AG04450 (cell line): ENCODE measurements at regions not wholly inside any gene's neighbourhood (a gene's known extent, or its start where the extent isn't known, plus 50 kb on each side); places are given as distances from the start of the nearest gene placed in this dataset.
A peak's percentile ranks its signal among the peaks of the same experiment; 100 is the strongest.

ENCODE experiments used
- CTCF ChIA-PET: fragments of 300-600, 350-600 bp; formaldehyde crosslinking; extraction: SDS; loops from one replicate; lab custom pipeline; 2022; ENCODE audit warnings: antibody characterized with exemption, inconsistent platforms; lab: Charles Lee
- POLR2A ChIA-PET: fragments of 350-600 bp; formaldehyde crosslinking; extraction: SDS; loops from one replicate; lab custom pipeline; 2021; ENCODE audit warnings: antibody characterized with exemption, inconsistent platforms; lab: Yijun Ruan, JAX
- DNase-seq: peaks from one replicate; pipeline ENCODE4 v3.0.0-alpha.2; 2011; ENCODE audit warnings: low read depth, low spot score
- H3K27ac ChIP-seq: one replicate; pipeline ENCODE4 v1.5.1; 2012; ENCODE audit warnings: low read depth, low read length, control low read depth
- H3K27me3 ChIP-seq: one replicate; pipeline ENCODE4 v1.6.0; 2012; ENCODE audit warnings: low read length; ENCODE audit not compliant: control insufficient read depth, insufficient read depth
- H3K4me3 ChIP-seq: 2 replicates; pipeline ENCODE4 v1.5.1; 2011; ENCODE audit warnings: mild to moderate bottlenecking, low read depth, low read length, control low read depth
- H3K9me3 ChIP-seq: 2 replicates; pipeline ENCODE4 v1.5.1; 2012; ENCODE audit warnings: low read length; ENCODE audit not compliant: control insufficient read depth, insufficient read depth
- CTCF ChIP-seq: IDR thresholded peaks from 2 replicates; pipeline ENCODE4 v1.5.1; 2011; ENCODE audit warnings: low read depth, low read length, control low read depth, inconsistent platforms

GRCh38 chr2:189287982-189288521 lies 108.5 kb upstream of the COL5A2 start:
- Histone ChIP-seq H3K27me3 (no peaks in the 10 kb centered on the region), H3K9me3 (no peaks in the 10 kb centered on the region), H3K27ac (no peak overlapping the region), H3K4me3 (no peak overlapping the region)
- ChIA-PET POLR2A (interaction anchor here (0.6 to 1.3 kb wide), 3 partner anchors 110 to 191 kb away, joined by 3 to 12 read pairs (median 3); no protein-coding TSS in a partner anchor), CTCF (interaction anchor here (0.6 to 3.7 kb wide), 8 partner anchors 9 to 194 kb away, joined by 3 to 27 read pairs (median 3); partner anchors contain the start of gene COL5A2)
- peak; percentile 60 for TF ChIP-seq CTCF
- DNase-seq = peak; percentile 65

- ChIA-PET CTCF (no interaction called here), POLR2A (interaction anchor here (0.6 kb wide), 1 partner anchor 124 kb away, joined by 5 read pairs; no protein-coding TSS in a partner anchor)
- H3K9me3 ChIP-seq = no peaks in the 10 kb centered on the region
- DNase-seq = no peak
- no peak overlapping the region for H3K27ac ChIP-seq
- no peaks in the 10 kb centered on the region for H3K27me3 ChIP-seq
- no peak overlapping the region for H3K4me3 ChIP-seq
- no peak for TF ChIP-seq CTCF
These were observed 111.9 kb upstream of the COL5A2 start for GRCh38 chr2:189291460-189291859.

- Histone ChIP-seq H3K4me3 (no peak overlapping the region), H3K9me3 (no peaks in the 10 kb centered on the region), H3K27ac (no peak overlapping the region), H3K27me3 (no peaks in the 10 kb centered on the region)
- DNase-seq = no peak
- no peak for TF ChIP-seq CTCF
- ChIA-PET POLR2A (no interaction called here), CTCF (no interaction called here)
These were observed 113.6 kb upstream of the COL5A2 start for GRCh38 chr2:189293164-189293563.

- Histone ChIP-seq H3K27me3 (no peaks in the 10 kb centered on the region), H3K9me3 (no peaks in the 10 kb centered on the region), H3K27ac (no peak overlapping the region), H3K4me3 (no peak overlapping the region)
- POLR2A ChIA-PET = no interaction called here
- CTCF ChIA-PET = interaction anchor here (1.0 kb wide), 1 partner anchor 9 kb away, joined by 3 read pairs; no protein-coding TSS in a partner anchor
- TF ChIP-seq CTCF = no peak
- DNase-seq = no peak
These were observed 117.9 kb upstream of the COL5A2 start for GRCh38 chr2:189297446-189297845.

- no peak for DNase-seq
- TF ChIP-seq CTCF = no peak
- no peaks in the 10 kb centered on the region for H3K27me3 ChIP-seq
- CTCF ChIA-PET = interaction anchor here (1.0 kb wide), 1 partner anchor 10 kb away, joined by 3 read pairs; no protein-coding TSS in a partner anchor
- no peak overlapping the region for H3K4me3 ChIP-seq
- POLR2A ChIA-PET = no interaction called here
- no peaks in the 10 kb centered on the region for H3K9me3 ChIP-seq
- no peak overlapping the region for H3K27ac ChIP-seq
These were observed 118.5 kb upstream of the COL5A2 start for GRCh38 chr2:189298038-189298437.
